Uterus (tissue), 2 donors: ENCODE measurements at regions not wholly inside any gene's neighbourhood (a gene's known extent, or its start where the extent isn't known, plus 50 kb on each side); places are given as distances from the start of the nearest gene placed in this dataset.

Experiments
- CTCF ChIP-seq, 4 experiments: fragments of 200-600 bp in 2 of 4; fragments of 450-650 bp in 2 of 4; sonication (generic) in 2 of 4; IDR thresholded peaks; one replicate each; pipeline ENCODE4 v1.5.1; 2016 to 2019; ENCODE audit warnings: antibody characterized with exemption in 4 of 4, mild to moderate bottlenecking in 2 of 4, moderate library complexity in 1 of 4
- POLR2A ChIP-seq, 2 donors: fragments of 450-650 bp; IDR thresholded peaks; one replicate each; pipeline ENCODE4 v1.6.1; 2016; ENCODE audit warnings: antibody characterized with exemption in 2 of 2, mild to moderate bottlenecking in 1 of 2, moderate library complexity in 1 of 2

GRCh38 chr14:101227611-101228594, 324.4 kb upstream of the RTL1 start:
- TF ChIP-seq CTCF (IDR thresholded peaks at IDR 0.05): no peak
- TF ChIP-seq POLR2A (IDR thresholded peaks at IDR 0.05): no peak
